ENCODE measurements at regions not wholly inside any gene's neighbourhood (a gene's known extent, or its start where the extent isn't known, plus 50 kb on each side); places are given as distances from the start of the nearest gene placed in this dataset.
"Not testable (repeated sequence)": the region's sequence is repeated elsewhere in the genome, so short reads cannot be mapped to it uniquely, and the experiment has no call there.

- DNase-seq (ENCODE audit: low read depth) = not testable (repeated sequence)
These were observed 2241.4 kb upstream of the AGA start for GRCh38 chr4:179683661-179684060.

- no peak for DNase-seq (ENCODE audit: low read depth)
These were observed 2250.0 kb upstream of the AGA start for GRCh38 chr4:179692222-179692621.

- no peak for DNase-seq (ENCODE audit: low read depth)
These were observed 2252.9 kb upstream of the AGA start for GRCh38 chr4:179695175-179695574.

GRCh38 chr4:179698321-179698720, 2256.1 kb upstream of the AGA start:
- no peak for DNase-seq (ENCODE audit: low read depth)

- DNase-seq (ENCODE audit: low read depth) = no peak
These were observed 2267.9 kb upstream of the AGA start for GRCh38 chr4:179709961-179710624.

- no peak for DNase-seq (ENCODE audit: low read depth)
These were observed 2277.7 kb upstream of the AGA start for GRCh38 chr4:179719766-179720450.

- DNase-seq (ENCODE audit: low read depth) = not testable (repeated sequence)
These were observed 2284.3 kb upstream of the AGA start for GRCh38 chr4:179726491-179726890.

- DNase-seq (ENCODE audit: low read depth) = no peak
These were observed 2286.1 kb upstream of the AGA start for GRCh38 chr4:179728305-179728704.

- DNase-seq (ENCODE audit: low read depth) = not testable (repeated sequence)
These were observed 2294.6 kb upstream of the AGA start for GRCh38 chr4:179736820-179737219.

- DNase-seq (ENCODE audit: low read depth) = no peak
These were observed 2296.6 kb upstream of the AGA start for GRCh38 chr4:179738822-179739221.

GRCh38 chr4:179747218-179747910, 2305.1 kb upstream of the AGA start:
- no peak for DNase-seq (ENCODE audit: low read depth)

- DNase-seq (ENCODE audit: low read depth) = no peak
These were observed 2306.6 kb upstream of the AGA start for GRCh38 chr4:179748837-179749236.

GRCh38 chr4:179750374-179750773, 2308.1 kb upstream of the AGA start:
- DNase-seq (ENCODE audit: low read depth) = no peak

- no peak for DNase-seq (ENCODE audit: low read depth)
These were observed 2309.4 kb upstream of the AGA start for GRCh38 chr4:179751669-179752068.

GRCh38 chr4:179755322-179755721, 2313.1 kb upstream of the AGA start:
- DNase-seq (ENCODE audit: low read depth) = no peak

GRCh38 chr4:179757641-179758040, 2315.4 kb upstream of the AGA start:
- DNase-seq (ENCODE audit: low read depth) = no peak

GRCh38 chr4:179762840-179763239, 2320.6 kb upstream of the AGA start:
- no peak for DNase-seq (ENCODE audit: low read depth)

- DNase-seq (ENCODE audit: low read depth) = no peak
These were observed 2324.7 kb upstream of the AGA start for GRCh38 chr4:179766938-179767337.

GRCh38 chr4:179768996-179769395, 2326.8 kb upstream of the AGA start:
- DNase-seq (ENCODE audit: low read depth) = no peak

GRCh38 chr4:179797738-179798137, 2355.5 kb upstream of the AGA start:
- DNase-seq (ENCODE audit: low read depth) = no peak

- DNase-seq (ENCODE audit: low read depth) = no peak
These were observed 2361.6 kb upstream of the AGA start for GRCh38 chr4:179803857-179804256.

GRCh38 chr4:179804440-179804839, 2362.2 kb upstream of the AGA start:
- no peak for DNase-seq (ENCODE audit: low read depth)

- no peak for DNase-seq (ENCODE audit: low read depth)
These were observed 2375.1 kb upstream of the AGA start for GRCh38 chr4:179817317-179817716.

All from activated T-helper 1 cell treated with Interleukin-2 at 50 U/mL for 16 hours (primary cell).